ENCODE measurements at regions not wholly inside any gene's neighbourhood (a gene's known extent, or its start where the extent isn't known, plus 50 kb on each side); places are given as distances from the start of the nearest gene placed in this dataset.

DNA sequence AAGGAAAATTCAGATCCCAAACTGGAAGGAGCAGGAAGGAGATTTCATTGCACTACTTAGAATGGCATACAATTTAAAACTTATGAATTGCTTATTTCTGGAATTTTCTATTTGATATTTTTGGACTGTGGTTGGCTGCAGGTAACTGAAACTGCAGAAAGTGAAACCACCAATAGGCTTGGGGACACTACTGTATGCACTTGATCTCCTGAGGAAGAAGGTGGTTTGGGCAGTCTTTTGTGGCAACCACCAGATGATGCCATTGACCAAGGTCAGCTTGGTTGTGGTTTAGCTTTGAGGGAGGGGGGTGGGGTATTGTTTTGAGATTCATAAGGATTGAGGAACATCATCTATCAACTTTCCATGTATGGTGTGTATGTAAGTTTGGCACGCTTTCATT is 209.5 kb upstream of the STXBP6 start (continued):
- TF ChIP-seq, protein P1, sequence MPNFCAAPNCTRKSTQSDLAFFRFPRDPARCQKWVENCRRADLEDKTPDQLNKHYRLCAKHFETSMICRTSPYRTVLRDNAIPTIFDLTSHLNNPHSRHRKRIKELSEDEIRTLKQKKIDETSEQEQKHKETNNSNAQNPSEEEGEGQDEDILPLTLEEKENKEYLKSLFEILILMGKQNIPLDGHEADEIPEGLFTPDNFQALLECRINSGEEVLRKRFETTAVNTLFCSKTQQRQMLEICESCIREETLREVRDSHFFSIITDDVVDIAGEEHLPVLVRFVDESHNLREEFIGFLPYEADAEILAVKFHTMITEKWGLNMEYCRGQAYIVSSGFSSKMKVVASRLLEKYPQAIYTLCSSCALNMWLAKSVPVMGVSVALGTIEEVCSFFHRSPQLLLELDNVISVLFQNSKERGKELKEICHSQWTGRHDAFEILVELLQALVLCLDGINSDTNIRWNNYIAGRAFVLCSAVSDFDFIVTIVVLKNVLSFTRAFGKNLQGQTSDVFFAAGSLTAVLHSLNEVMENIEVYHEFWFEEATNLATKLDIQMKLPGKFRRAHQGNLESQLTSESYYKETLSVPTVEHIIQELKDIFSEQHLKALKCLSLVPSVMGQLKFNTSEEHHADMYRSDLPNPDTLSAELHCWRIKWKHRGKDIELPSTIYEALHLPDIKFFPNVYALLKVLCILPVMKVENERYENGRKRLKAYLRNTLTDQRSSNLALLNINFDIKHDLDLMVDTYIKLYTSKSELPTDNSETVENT (CRISPR knock-in tag; IDR thresholded peaks at IDR 0.05) = no peak
- TF ChIP-seq, protein P2, sequence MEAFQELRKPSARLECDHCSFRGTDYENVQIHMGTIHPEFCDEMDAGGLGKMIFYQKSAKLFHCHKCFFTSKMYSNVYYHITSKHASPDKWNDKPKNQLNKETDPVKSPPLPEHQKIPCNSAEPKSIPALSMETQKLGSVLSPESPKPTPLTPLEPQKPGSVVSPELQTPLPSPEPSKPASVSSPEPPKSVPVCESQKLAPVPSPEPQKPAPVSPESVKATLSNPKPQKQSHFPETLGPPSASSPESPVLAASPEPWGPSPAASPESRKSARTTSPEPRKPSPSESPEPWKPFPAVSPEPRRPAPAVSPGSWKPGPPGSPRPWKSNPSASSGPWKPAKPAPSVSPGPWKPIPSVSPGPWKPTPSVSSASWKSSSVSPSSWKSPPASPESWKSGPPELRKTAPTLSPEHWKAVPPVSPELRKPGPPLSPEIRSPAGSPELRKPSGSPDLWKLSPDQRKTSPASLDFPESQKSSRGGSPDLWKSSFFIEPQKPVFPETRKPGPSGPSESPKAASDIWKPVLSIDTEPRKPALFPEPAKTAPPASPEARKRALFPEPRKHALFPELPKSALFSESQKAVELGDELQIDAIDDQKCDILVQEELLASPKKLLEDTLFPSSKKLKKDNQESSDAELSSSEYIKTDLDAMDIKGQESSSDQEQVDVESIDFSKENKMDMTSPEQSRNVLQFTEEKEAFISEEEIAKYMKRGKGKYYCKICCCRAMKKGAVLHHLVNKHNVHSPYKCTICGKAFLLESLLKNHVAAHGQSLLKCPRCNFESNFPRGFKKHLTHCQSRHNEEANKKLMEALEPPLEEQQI (IDR thresholded peaks at IDR 0.05) = no peak
- TF ChIP-seq, protein P3, sequence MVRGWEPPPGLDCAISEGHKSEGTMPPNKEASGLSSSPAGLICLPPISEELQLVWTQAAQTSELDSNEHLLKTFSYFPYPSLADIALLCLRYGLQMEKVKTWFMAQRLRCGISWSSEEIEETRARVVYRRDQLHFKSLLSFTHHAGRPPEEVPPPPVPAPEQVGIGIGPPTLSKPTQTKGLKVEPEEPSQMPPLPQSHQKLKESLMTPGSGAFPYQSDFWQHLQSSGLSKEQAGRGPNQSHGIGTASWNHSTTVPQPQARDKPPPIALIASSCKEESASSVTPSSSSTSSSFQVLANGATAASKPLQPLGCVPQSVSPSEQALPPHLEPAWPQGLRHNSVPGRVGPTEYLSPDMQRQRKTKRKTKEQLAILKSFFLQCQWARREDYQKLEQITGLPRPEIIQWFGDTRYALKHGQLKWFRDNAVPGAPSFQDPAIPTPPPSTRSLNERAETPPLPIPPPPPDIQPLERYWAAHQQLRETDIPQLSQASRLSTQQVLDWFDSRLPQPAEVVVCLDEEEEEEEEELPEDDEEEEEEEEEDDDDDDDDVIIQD (CRISPR knock-in tag; IDR thresholded peaks at IDR 0.05) = no peak

DNA sequence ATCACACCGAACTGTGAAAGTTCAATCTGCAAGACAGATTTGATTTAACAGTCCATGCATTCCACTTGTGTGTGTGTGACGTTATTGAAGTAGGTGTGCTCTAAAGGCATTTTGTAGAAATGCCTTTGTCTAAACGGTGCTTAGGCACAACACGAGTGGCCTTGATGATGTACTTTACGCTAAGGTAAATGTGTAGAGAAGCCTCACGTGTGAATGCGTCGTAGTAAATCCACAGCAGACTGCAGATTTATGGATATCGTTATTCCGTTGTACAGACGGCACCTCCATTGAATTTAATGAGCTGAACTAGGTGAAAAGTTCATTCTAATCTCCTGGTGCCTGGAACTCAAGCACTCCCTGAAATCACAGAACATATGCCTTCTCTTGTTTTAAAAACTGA is 202.8 kb upstream of the STXBP6 start:
- no peak overlapping the region for H3K4me3 ChIP-seq
- H3K9ac ChIP-seq (ENCODE audit: insufficient read depth in 1 of 2, low read depth in 2 of 2, low read length in 2 of 2) = no peak overlapping the region
- FAIRE-seq (no peak), ATAC-seq (no peak), DNase-seq (ENCODE audit: extremely low read depth in 1 of 4, low spot score in 3 of 4) (no peak)
- no peaks in the 10 kb centered on the region for H3K4me1 ChIP-seq (replicated peaks in 1 of 2; ENCODE audit: control insufficient read depth in 2 of 2, insufficient read depth in 2 of 2, low read length in 2 of 2)
- POLR2A ChIA-PET = no interaction called here
- H3K27me3 ChIP-seq (ENCODE audit: control insufficient read depth in 2 of 2, insufficient read depth in 2 of 2, low read length in 2 of 2) = no peaks in the 10 kb centered on the region
- no peaks in the 10 kb centered on the region for H3K9me1 ChIP-seq (ENCODE audit: control insufficient read depth, insufficient read depth, low read length)
- H3K79me2 ChIP-seq (ENCODE audit: control insufficient read depth, insufficient read depth, low read length) = no peaks in the 10 kb centered on the region
- TF ChIP-seq TCF7 (IDR thresholded peaks at IDR 0.05; ENCODE audit: borderline replicate concordance) (no peak), MCM5 (IDR thresholded peaks at IDR 0.05; ENCODE audit: low read depth) (no peak)
- no peaks in the 10 kb centered on the region for H3K9me3 ChIP-seq (replicated peaks; ENCODE audit: control insufficient read depth, insufficient read depth, low read depth, low read length)
- H3K4me2 ChIP-seq (ENCODE audit: insufficient read depth, low read length) = no peak overlapping the region
- WGBS (ENCODE audit: insufficient coverage, low coverage, missing lambda C conversion rate) = 3% methylated on average over 11 of the region's 11 CpGs
- H3K36me3 ChIP-seq (ENCODE audit: control insufficient read depth, insufficient read depth, low read length) = no peaks in the 10 kb centered on the region
- intact Hi-C loops (cut with micrococcal nuclease) (no loop called here), in situ Hi-C loops (cut with MboI) (no loop called here)
- CTCF ChIA-PET (ENCODE audit: low intra/inter-chr PET ratio) = no interaction called here
- no peak overlapping the region for H3K27ac ChIP-seq (ENCODE audit: extremely low read depth, low read depth, low read length)
- no peak overlapping the region for H2AFZ ChIP-seq (ENCODE audit: low read depth, low read length)
- no TSS peak for BruUV-seq (replicated peaks)
- no peaks in the 10 kb centered on the region for H4K20me1 ChIP-seq (replicated peaks; ENCODE audit: control insufficient read depth, insufficient read depth, low read length)

Data from K562 (cell line).